GM12865 (cell line): ENCODE measurements at regions not wholly inside any gene's neighbourhood (a gene's known extent, or its start where the extent isn't known, plus 50 kb on each side); places are given as distances from the start of the nearest gene placed in this dataset.

Experiments
- DNase-seq: peaks from one replicate; pipeline ENCODE4 v3.0.0; 2010; ENCODE audit warnings: low read depth
- H3K4me3 ChIP-seq: 2 replicates; pipeline ENCODE4 v1.5.1; 2011; ENCODE audit warnings: mild to moderate bottlenecking, low read depth, low read length, control low read depth
- CTCF ChIP-seq: IDR thresholded peaks from 2 replicates; pipeline ENCODE4 v1.5.1; 2011; ENCODE audit warnings: low read length, control low read depth, low read depth, inconsistent platforms; ENCODE audit not compliant: insufficient read depth; ENCODE audit errors: missing control alignments

- no peak for DNase-seq
- H3K4me3 ChIP-seq = no peak overlapping the region
- no peak for TF ChIP-seq CTCF
These were observed 118.1 kb downstream of the CEBPB start for GRCh38 chr20:50308513-50309279.

- H3K4me3 ChIP-seq = no peak overlapping the region
- DNase-seq = no peak
These were observed 118.7 kb downstream of the CEBPB start for GRCh38 chr20:50309280-50309763.

GRCh38 chr20:50309764-50310672, 119.4 kb downstream of the CEBPB start:
- DNase-seq = no peak
- no peak overlapping the region for H3K4me3 ChIP-seq
- TF ChIP-seq CTCF = no peak

More at GRCh38 chr20:50309280-50309763, 118.7 kb downstream of the CEBPB start:
- TF ChIP-seq CTCF = no peak

GRCh38 chr20:50310673-50311051, 120.0 kb downstream of the CEBPB start:
- TF ChIP-seq CTCF = no peak
- H3K4me3 ChIP-seq = no peak overlapping the region
- DNase-seq = no peak

GRCh38 chr20:50311308-50312001, 120.8 kb downstream of the CEBPB start:
- no peak overlapping the region for H3K4me3 ChIP-seq
- TF ChIP-seq CTCF = no peak
- DNase-seq = no peak

- no peak for TF ChIP-seq CTCF
- no peak overlapping the region for H3K4me3 ChIP-seq
These were observed 121.5 kb downstream of the CEBPB start for GRCh38 chr20:50312002-50312681.

More at GRCh38 chr20:50312002-50312681, 121.5 kb downstream of the CEBPB start:
- DNase-seq = no peak
